ENCODE measurements at regions not wholly inside any gene's neighbourhood (a gene's known extent, or its start where the extent isn't known, plus 50 kb on each side); places are given as distances from the start of the nearest gene placed in this dataset.

DNA sequence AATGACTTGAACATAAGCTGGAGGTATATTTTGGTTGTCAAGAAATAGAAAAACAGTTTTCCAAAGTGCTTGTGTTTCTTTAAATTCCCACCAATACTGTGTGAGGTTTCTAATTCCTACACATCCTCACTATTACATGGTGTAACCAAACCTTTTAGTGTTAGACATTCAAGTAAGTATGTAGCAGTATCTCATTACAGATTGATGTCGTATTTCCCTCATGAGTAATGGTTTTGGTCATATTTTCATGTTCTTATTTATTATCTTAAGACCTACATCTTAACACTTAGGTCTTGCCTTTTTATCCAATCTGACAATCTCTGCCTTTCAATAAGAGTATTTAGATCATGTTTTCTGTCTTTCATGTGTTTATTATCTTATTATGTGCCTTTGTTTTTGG, 253.7 kb upstream of the ANXA10 start (continued):
- no peak for TF ChIP-seq SAP30 (IDR thresholded peaks at IDR 0.05; ENCODE audit: insufficient read depth, insufficient replicate concordance, low read length)
- no peak for TF ChIP-seq SIRT6 (IDR thresholded peaks at IDR 0.05; ENCODE audit: low read length)
- no peak for TF ChIP-seq BCL11A (IDR thresholded peaks at IDR 0.05; ENCODE audit: low read depth in 2 of 2, low read length in 2 of 2)
- TF ChIP-seq, protein P1, sequence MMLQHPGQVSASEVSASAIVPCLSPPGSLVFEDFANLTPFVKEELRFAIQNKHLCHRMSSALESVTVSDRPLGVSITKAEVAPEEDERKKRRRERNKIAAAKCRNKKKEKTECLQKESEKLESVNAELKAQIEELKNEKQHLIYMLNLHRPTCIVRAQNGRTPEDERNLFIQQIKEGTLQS (IDR thresholded peaks at IDR 0.05; ENCODE audit: insufficient read depth, low read depth, low read length) = no peak
